Loucy (cell line): ENCODE measurements at regions not wholly inside any gene's neighbourhood (a gene's known extent, or its start where the extent isn't known, plus 50 kb on each side); places are given as distances from the start of the nearest gene placed in this dataset.

Experiments
- H2AFZ ChIP-seq: fragments of 200-600 bp; sonication (generic); 2 replicates; pipeline ENCODE4 v1.6.0; 2016; ENCODE audit warnings: antibody characterized with exemption, mild to moderate bottlenecking, low read length, moderate library complexity
- H3F3A ChIP-seq: fragments of 200-600 bp; 2 replicates; pipeline ENCODE4 v1.6.0; 2016; ENCODE audit warnings: antibody characterized with exemption, low read depth, mild to moderate bottlenecking
- H3K27me3 ChIP-seq: fragments of 200-600 bp; sonication (generic); 2 replicates; pipeline ENCODE4 v1.6.1; 2014; ENCODE audit warnings: low read length, mild to moderate bottlenecking; ENCODE audit not compliant: insufficient read depth, poor library complexity, severe bottlenecking
- H3K36me3 ChIP-seq: fragments of 200-600 bp; sonication (generic); 2 replicates; pipeline ENCODE4 v1.6.1; 2016; ENCODE audit warnings: low read length; ENCODE audit not compliant: insufficient read depth
- H3K4me1 ChIP-seq: fragments of 200-600 bp; sonication (generic); 2 replicates; pipeline ENCODE4 v1.5.1; 2014; ENCODE audit warnings: low read length, mild to moderate bottlenecking; ENCODE audit not compliant: insufficient read depth, poor library complexity, severe bottlenecking
- H3K4me2 ChIP-seq: fragments of 200-600 bp; sonication (generic); 2 replicates; pipeline ENCODE4 v1.6.0; 2014; ENCODE audit warnings: antibody characterized with exemption, low read length, low read depth, mild to moderate bottlenecking; ENCODE audit not compliant: poor library complexity, severe bottlenecking
- H3K4me3 ChIP-seq: fragments of 200-600 bp; sonication (generic); 2 replicates; pipeline ENCODE4 v1.5.1; 2014; ENCODE audit warnings: low read length, mild to moderate bottlenecking, mixed read lengths; ENCODE audit not compliant: poor library complexity, severe bottlenecking
- H3K79me2 ChIP-seq: fragments of 200-600 bp; sonication (generic); 2 replicates; pipeline ENCODE4 v1.6.1; 2014; ENCODE audit warnings: low read length; ENCODE audit not compliant: insufficient read depth
- H3K9ac ChIP-seq: fragments of 200-600 bp; sonication (generic); 2 replicates; pipeline ENCODE4 v1.6.0; 2014; ENCODE audit warnings: mild to moderate bottlenecking, low read depth, low read length, moderate library complexity; ENCODE audit not compliant: poor library complexity, severe bottlenecking
- H3K9me2 ChIP-seq: fragments of 200-600 bp; sonication (generic); replicated peaks from 2 replicates; pipeline ENCODE4 v1.6.1; 2016; ENCODE audit warnings: low read depth, low read length, mixed read lengths
- H3K9me3 ChIP-seq: fragments of 200-600 bp; sonication (generic); 2 replicates; pipeline ENCODE4 v1.6.1; 2014; ENCODE audit warnings: mild to moderate bottlenecking, antibody characterized with exemption, low read length, low read depth; ENCODE audit not compliant: insufficient read depth
- H4K20me1 ChIP-seq: fragments of 200-600 bp; sonication (generic); 2 replicates; pipeline ENCODE4 v1.6.0; 2014; ENCODE audit warnings: antibody characterized with exemption, low read length, mild to moderate bottlenecking; ENCODE audit not compliant: insufficient read depth, poor library complexity, severe bottlenecking
- CTCF ChIP-seq: fragments of 200-600 bp; sonication (generic); conservative IDR thresholded peaks from 2 replicates; pipeline ENCODE4 v1.5.1; 2014; ENCODE audit warnings: mild to moderate bottlenecking, antibody characterized with exemption, low read length
- EZH2phosphoT487 ChIP-seq: fragments of 200-600 bp; IDR thresholded peaks from 2 replicates; pipeline ENCODE4 v1.6.1; 2018; ENCODE audit warnings: antibody characterized with exemption, mild to moderate bottlenecking, moderate library complexity, borderline replicate concordance

DNA sequence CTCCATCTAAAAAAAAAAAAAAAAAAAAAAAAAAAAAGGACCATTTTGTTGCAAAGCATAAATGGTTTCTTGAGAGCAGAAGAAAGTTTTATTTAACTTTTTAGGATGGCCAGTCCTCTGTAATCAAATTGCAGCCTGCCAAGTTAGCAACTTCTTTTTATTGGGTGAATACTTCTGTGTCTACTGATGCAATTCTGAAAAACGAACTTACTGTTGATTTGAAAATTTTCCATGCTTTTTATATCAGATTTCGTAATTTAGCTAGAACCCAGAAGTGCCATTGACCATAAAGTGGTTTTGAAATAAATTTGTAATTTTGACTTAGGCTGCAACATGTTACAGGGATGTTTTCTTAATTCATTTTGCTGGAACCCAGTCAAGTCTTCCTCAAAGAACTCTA is 269.1 kb upstream of the ACTBL2 start:
- Histone ChIP-seq H3K79me2 (no peaks in the 10 kb centered on the region), H3K9me2 (no peaks in the 10 kb centered on the region), H4K20me1 (no peaks in the 10 kb centered on the region), H3F3A (no peaks in the 10 kb centered on the region), H3K4me2 (no peak overlapping the region), H2AFZ (no peak overlapping the region), H3K9ac (no peak overlapping the region), H3K36me3 (no peaks in the 10 kb centered on the region), H3K4me3 (no peak overlapping the region), H3K9me3 (no peaks in the 10 kb centered on the region), H3K27me3 (no peaks in the 10 kb centered on the region), H3K4me1 (no peaks in the 10 kb centered on the region)
- no peak for TF ChIP-seq EZH2phosphoT487
- no peak for TF ChIP-seq CTCF

GRCh38 chr5:57750891-57751290 is 268.3 kb upstream of the ACTBL2 start:
- Histone ChIP-seq H2AFZ (no peak overlapping the region), H3K9ac (no peak overlapping the region)

DNA sequence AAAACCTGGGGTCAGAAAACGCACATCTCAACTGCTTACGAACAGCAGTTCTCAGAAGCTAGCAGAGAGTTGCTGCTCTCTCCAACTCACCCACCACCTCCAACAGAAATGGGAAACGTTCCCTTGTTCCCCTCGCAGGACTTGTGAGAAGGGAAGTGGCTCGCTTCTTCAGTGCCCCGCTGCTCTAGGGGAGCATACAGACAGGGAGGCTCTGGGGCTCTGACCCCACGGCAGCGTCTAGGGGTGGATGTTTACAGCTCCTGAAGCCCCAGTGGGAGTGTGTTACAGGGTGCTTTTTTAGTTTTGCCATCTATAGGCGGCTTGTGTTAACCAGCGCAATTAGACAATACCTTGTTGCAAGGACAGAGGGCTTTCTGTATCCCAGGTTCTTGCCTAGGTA is 267.7 kb upstream of the ACTBL2 start:
- no peaks in the 10 kb centered on the region for H3F3A ChIP-seq
- H2AFZ ChIP-seq, result no peak overlapping the region
- no peaks in the 10 kb centered on the region for H3K4me1 ChIP-seq
- no peak overlapping the region for H3K9ac ChIP-seq
- no peaks in the 10 kb centered on the region for H3K27me3 ChIP-seq
- H3K9me2 ChIP-seq, result no peaks in the 10 kb centered on the region
- TF ChIP-seq CTCF, result no peak
- no peak for TF ChIP-seq EZH2phosphoT487
- no peaks in the 10 kb centered on the region for H4K20me1 ChIP-seq
- H3K9me3 ChIP-seq, result no peaks in the 10 kb centered on the region
- H3K4me3 ChIP-seq, result no peak overlapping the region
- no peaks in the 10 kb centered on the region for H3K79me2 ChIP-seq
- no peak overlapping the region for H3K4me2 ChIP-seq
- no peaks in the 10 kb centered on the region for H3K36me3 ChIP-seq

More at GRCh38 chr5:57750891-57751290, 268.3 kb upstream of the ACTBL2 start:
- Histone ChIP-seq H3K27me3 (no peaks in the 10 kb centered on the region), H3K4me3 (no peak overlapping the region), H3K4me1 (no peaks in the 10 kb centered on the region), H3K9me2 (no peaks in the 10 kb centered on the region), H3K4me2 (no peak overlapping the region), H3K79me2 (no peaks in the 10 kb centered on the region), H3K9me3 (no peaks in the 10 kb centered on the region), H3K36me3 (no peaks in the 10 kb centered on the region), H3F3A (no peaks in the 10 kb centered on the region), H4K20me1 (no peaks in the 10 kb centered on the region)
- TF ChIP-seq CTCF (no peak), EZH2phosphoT487 (no peak)
